Loucy (cell line): ENCODE measurements at regions not wholly inside any gene's neighbourhood (a gene's known extent, or its start where the extent isn't known, plus 50 kb on each side); places are given as distances from the start of the nearest gene placed in this dataset.

Source experiments
- EZH2phosphoT487 ChIP-seq: fragments of 200-600 bp; IDR thresholded peaks from 2 replicates; pipeline ENCODE4 v1.6.1; 2018; ENCODE audit warnings: antibody characterized with exemption, mild to moderate bottlenecking, moderate library complexity, borderline replicate concordance
- TF ChIP-seq, protein P1 (sequence below): fragments of 200-600 bp; sonication (generic); conservative IDR thresholded peaks from 2 replicates; pipeline ENCODE4 v1.5.1; 2014; ENCODE audit warnings: mild to moderate bottlenecking, antibody characterized with exemption, low read length

DNA sequence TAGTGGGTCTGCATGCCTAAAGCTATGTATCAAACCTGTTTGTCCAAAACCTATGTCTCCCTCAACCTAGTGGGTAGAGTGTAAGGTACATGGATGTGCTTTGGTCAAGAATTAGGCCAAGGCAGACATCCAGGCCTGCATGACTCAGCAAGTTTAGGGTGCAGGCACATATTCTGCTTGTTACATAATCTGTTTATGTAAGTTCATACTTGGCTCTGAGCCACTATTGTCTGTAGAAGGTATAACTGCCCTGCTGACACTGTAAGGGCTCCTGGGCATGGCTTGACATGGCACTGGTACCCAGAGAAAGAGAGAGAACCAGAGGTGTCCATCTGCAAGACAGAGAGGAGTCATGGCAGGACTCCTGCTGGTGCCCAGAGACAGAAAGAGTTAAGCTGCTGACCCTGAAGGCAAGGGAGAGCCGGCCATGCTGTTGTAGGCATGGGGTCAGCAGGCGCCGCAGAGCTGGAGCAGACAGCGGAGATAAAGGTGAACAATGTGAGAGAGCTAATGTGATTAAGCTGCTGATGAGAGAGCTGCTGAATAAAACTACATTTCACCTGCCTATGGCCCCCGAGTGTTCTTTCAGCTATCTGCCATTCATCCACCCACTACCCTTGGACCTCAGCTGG, 118.5 kb upstream of the TMEM106B start:
- TF ChIP-seq, protein P1, sequence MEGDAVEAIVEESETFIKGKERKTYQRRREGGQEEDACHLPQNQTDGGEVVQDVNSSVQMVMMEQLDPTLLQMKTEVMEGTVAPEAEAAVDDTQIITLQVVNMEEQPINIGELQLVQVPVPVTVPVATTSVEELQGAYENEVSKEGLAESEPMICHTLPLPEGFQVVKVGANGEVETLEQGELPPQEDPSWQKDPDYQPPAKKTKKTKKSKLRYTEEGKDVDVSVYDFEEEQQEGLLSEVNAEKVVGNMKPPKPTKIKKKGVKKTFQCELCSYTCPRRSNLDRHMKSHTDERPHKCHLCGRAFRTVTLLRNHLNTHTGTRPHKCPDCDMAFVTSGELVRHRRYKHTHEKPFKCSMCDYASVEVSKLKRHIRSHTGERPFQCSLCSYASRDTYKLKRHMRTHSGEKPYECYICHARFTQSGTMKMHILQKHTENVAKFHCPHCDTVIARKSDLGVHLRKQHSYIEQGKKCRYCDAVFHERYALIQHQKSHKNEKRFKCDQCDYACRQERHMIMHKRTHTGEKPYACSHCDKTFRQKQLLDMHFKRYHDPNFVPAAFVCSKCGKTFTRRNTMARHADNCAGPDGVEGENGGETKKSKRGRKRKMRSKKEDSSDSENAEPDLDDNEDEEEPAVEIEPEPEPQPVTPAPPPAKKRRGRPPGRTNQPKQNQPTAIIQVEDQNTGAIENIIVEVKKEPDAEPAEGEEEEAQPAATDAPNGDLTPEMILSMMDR, result no peak
- TF ChIP-seq EZH2phosphoT487, result no peak
